ENCODE measurements at regions not wholly inside any gene's neighbourhood (a gene's known extent, or its start where the extent isn't known, plus 50 kb on each side); places are given as distances from the start of the nearest gene placed in this dataset.
A peak's percentile ranks its signal among the peaks of the same experiment; 100 is the strongest.

- Histone ChIP-seq H3K27me3 (ENCODE audit: insufficient read depth, low read length) (no peaks in the 10 kb centered on the region), H3K27ac (ENCODE audit: insufficient read length, low read depth, low read length) (no peak overlapping the region), H2BK5ac (ENCODE audit: insufficient read length, low read length) (no peak overlapping the region), H3K23ac (ENCODE audit: insufficient read length, low read depth, low read length) (no peak overlapping the region), H3K4me2 (ENCODE audit: insufficient read depth, insufficient read length, low read length) (no peak overlapping the region), H2AK5ac (ENCODE audit: insufficient read length, low read length) (no peak overlapping the region), H3K18ac (ENCODE audit: insufficient read length, low read depth, low read length) (no peak overlapping the region), H4K20me1 (ENCODE audit: control insufficient read depth, insufficient read depth, insufficient read length) (no peaks in the 10 kb centered on the region), H4K8ac (replicated peaks; ENCODE audit: insufficient read length, low read depth, low read length) (no peak overlapping the region), H3K23me2 (ENCODE audit: insufficient read length, low read depth, low read length, poor library complexity, severe bottlenecking) (no peaks in the 10 kb centered on the region), H3K79me1 (ENCODE audit: insufficient read depth, low read depth, low read length, poor library complexity, severe bottlenecking) (no peaks in the 10 kb centered on the region), H2BK120ac (ENCODE audit: low read depth, low read length, poor library complexity, severe bottlenecking) (no peak overlapping the region), H2BK15ac (ENCODE audit: low read depth, low read length) (no peak overlapping the region), H3K9me3 (ENCODE audit: control insufficient read depth, low read depth, low read length) (no peaks in the 10 kb centered on the region), H3T11ph (ENCODE audit: low read length) (no peak overlapping the region), H3K79me2 (ENCODE audit: insufficient read depth, low read length) (no peaks in the 10 kb centered on the region), H2BK12ac (ENCODE audit: insufficient read length, low read depth, low read length) (no peak overlapping the region), H4K91ac (ENCODE audit: insufficient read length, low read depth, low read length) (no peak overlapping the region), H3K4ac (ENCODE audit: low read depth, low read length) (no peak overlapping the region), H2AFZ (ENCODE audit: low read length) (no peak overlapping the region), H3K4me1 (ENCODE audit: insufficient read depth, low read length) (no peaks in the 10 kb centered on the region), H3K9ac (ENCODE audit: extremely low read depth, insufficient read length, low read length) (no peak overlapping the region), H2BK20ac (ENCODE audit: low read depth, low read length, poor library complexity, severe bottlenecking) (no peak overlapping the region), H3K56ac (ENCODE audit: insufficient read length, low read depth, low read length) (no peak overlapping the region), H4K5ac (ENCODE audit: insufficient read length, low read depth, low read length) (no peak overlapping the region), H3K14ac (ENCODE audit: insufficient read depth, low read length) (no peak overlapping the region)
- peak; percentile 52 for DNase-seq
- Mint-ChIP-seq H3K36me3 (ENCODE audit: insufficient read depth in 1 of 3, low read depth in 3 of 3) (no peaks in the 10 kb centered on the region; a peak in 1 of 7 replicates), H3K4me3 (no peak overlapping the region), H3K27me3 (ENCODE audit: low read depth) (peaks cover 6% of the 10 kb centered on the region), H3K27ac (no peak overlapping the region; a peak in 1 of 7 replicates), H3K9me3 (peaks cover 2% of the 10 kb centered on the region in 2 experiments), H3K4me1 (peaks cover 3 to 10% of the 10 kb centered on the region in 2 experiments)
- no peak for TF ChIP-seq CTCF (conservative IDR thresholded peaks at IDR 0.05)
- WGBS (ENCODE audit: extremely low coverage, insufficient read length, low lambda C conversion rate), result no CpG with 5 or more reads among the region's 6 CpGs
Measured at GRCh38 chr11:45444796-45445195, 158.7 kb upstream of the SYT13 start.

Measured in H9 (cell line).